ENCODE measurements at regions not wholly inside any gene's neighbourhood (a gene's known extent, or its start where the extent isn't known, plus 50 kb on each side); places are given as distances from the start of the nearest gene placed in this dataset.

DNA sequence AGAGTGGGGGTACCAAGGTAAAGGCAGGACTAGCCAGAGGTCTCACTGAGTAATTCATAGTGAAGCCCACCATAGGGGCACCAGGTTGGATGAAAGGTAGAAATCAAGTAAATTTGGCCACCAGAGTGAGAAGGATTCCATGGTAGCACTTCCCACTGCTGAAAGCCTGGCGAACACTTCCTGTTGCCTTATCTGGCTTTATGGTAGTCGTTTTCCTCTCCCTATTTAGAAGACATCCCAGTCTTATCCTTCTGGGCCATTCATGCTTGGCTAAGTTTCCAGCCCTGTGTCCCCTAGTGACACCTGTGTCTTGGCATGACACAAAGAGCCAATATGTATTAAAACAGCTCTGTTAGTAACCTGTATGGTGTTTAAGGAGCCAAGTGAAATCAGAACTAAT, 74.3 kb upstream of the SIPA1L2 start:
- Histone ChIP-seq H3K4me1 (ENCODE audit: control insufficient read depth, insufficient read depth, low read length, poor library complexity, severe bottlenecking) (no peaks in the 10 kb centered on the region), H3K4me3 (ENCODE audit: low read depth, low read length) (no peak overlapping the region), H3K9me3 (ENCODE audit: control insufficient read depth in 2 of 2, low read length in 2 of 2) (no peaks in the 10 kb centered on the region), H3K27ac (ENCODE audit: insufficient read depth, low read length, poor library complexity, severe bottlenecking) (no peak overlapping the region), H3K27me3 (ENCODE audit: control insufficient read depth, insufficient read depth, low read length) (no peaks in the 10 kb centered on the region), H3K36me3 (ENCODE audit: control insufficient read depth, insufficient read depth, low read length) (no peaks in the 10 kb centered on the region)
- Mint-ChIP-seq H3K4me1 (no peaks in the 10 kb centered on the region), H3K9me3 (no peaks in the 10 kb centered on the region), H3K27me3 (peaks cover 6% of the 10 kb centered on the region), H3K27ac (no peak overlapping the region), H3K4me3 (no peak overlapping the region), H3K36me3 (no peaks in the 10 kb centered on the region)
- DNase-seq (no peak), ATAC-seq (ENCODE audit: low read depth in 2 of 2) (no peak)

GRCh38 chr1:232704694-232705680, 75.1 kb upstream of the SIPA1L2 start:
- no peaks in the 10 kb centered on the region for H3K36me3 ChIP-seq (ENCODE audit: control insufficient read depth, insufficient read depth, low read length)

GRCh38 chr1:232705815-232706575, 76.1 kb upstream of the SIPA1L2 start:
- no peaks in the 10 kb centered on the region for H3K27me3 ChIP-seq (ENCODE audit: control insufficient read depth, insufficient read depth, low read length)
- ATAC-seq (ENCODE audit: low read depth in 2 of 2), result no peak
- H3K4me3 ChIP-seq (ENCODE audit: low read depth, low read length), result no peak overlapping the region
- H3K36me3 ChIP-seq (ENCODE audit: control insufficient read depth, insufficient read depth, low read length), result no peaks in the 10 kb centered on the region
- H3K9me3 Mint-ChIP-seq, result no peaks in the 10 kb centered on the region
- H3K27ac Mint-ChIP-seq, result no peak overlapping the region
- no peaks in the 10 kb centered on the region for H3K9me3 ChIP-seq (ENCODE audit: control insufficient read depth in 2 of 2, low read length in 2 of 2)
- no peaks in the 10 kb centered on the region for H3K36me3 Mint-ChIP-seq
- no peaks in the 10 kb centered on the region for H3K4me1 ChIP-seq (ENCODE audit: control insufficient read depth, insufficient read depth, low read length, poor library complexity, severe bottlenecking)
- no peak overlapping the region for H3K4me3 Mint-ChIP-seq
- no peaks in the 10 kb centered on the region for H3K4me1 Mint-ChIP-seq
- no peak overlapping the region for H3K27ac ChIP-seq (ENCODE audit: insufficient read depth, low read length, poor library complexity, severe bottlenecking)
- DNase-seq, result no peak
- H3K27me3 Mint-ChIP-seq, result peaks cover 8% of the 10 kb centered on the region

More at GRCh38 chr1:232704694-232705680, 75.1 kb upstream of the SIPA1L2 start:
- Mint-ChIP-seq H3K36me3 (no peaks in the 10 kb centered on the region), H3K4me3 (no peak overlapping the region), H3K27ac (no peak overlapping the region), H3K27me3 (peaks cover 8% of the 10 kb centered on the region), H3K4me1 (no peaks in the 10 kb centered on the region), H3K9me3 (no peaks in the 10 kb centered on the region)
- H3K4me1 ChIP-seq (ENCODE audit: control insufficient read depth, insufficient read depth, low read length, poor library complexity, severe bottlenecking), result no peaks in the 10 kb centered on the region
- no peak for DNase-seq
- no peak for ATAC-seq (ENCODE audit: low read depth in 2 of 2)
- H3K9me3 ChIP-seq (ENCODE audit: control insufficient read depth in 2 of 2, low read length in 2 of 2), result no peaks in the 10 kb centered on the region
- no peak overlapping the region for H3K4me3 ChIP-seq (ENCODE audit: low read depth, low read length)
- H3K27me3 ChIP-seq (ENCODE audit: control insufficient read depth, insufficient read depth, low read length), result no peaks in the 10 kb centered on the region
- H3K27ac ChIP-seq (ENCODE audit: insufficient read depth, low read length, poor library complexity, severe bottlenecking), result no peak overlapping the region

GRCh38 chr1:232707142-232707541, 77.2 kb upstream of the SIPA1L2 start:
- Histone ChIP-seq H3K27me3 (ENCODE audit: control insufficient read depth, insufficient read depth, low read length) (no peaks in the 10 kb centered on the region), H3K9me3 (ENCODE audit: control insufficient read depth in 2 of 2, low read length in 2 of 2) (no peaks in the 10 kb centered on the region), H3K4me1 (ENCODE audit: control insufficient read depth, insufficient read depth, low read length, poor library complexity, severe bottlenecking) (no peaks in the 10 kb centered on the region), H3K4me3 (ENCODE audit: low read depth, low read length) (no peak overlapping the region), H3K36me3 (ENCODE audit: control insufficient read depth, insufficient read depth, low read length) (no peaks in the 10 kb centered on the region), H3K27ac (ENCODE audit: insufficient read depth, low read length, poor library complexity, severe bottlenecking) (no peak overlapping the region)
- no peak overlapping the region for H3K4me3 Mint-ChIP-seq
- ATAC-seq (ENCODE audit: low read depth in 2 of 2), result no peak
- H3K27ac Mint-ChIP-seq, result no peak overlapping the region
- H3K36me3 Mint-ChIP-seq, result no peaks in the 10 kb centered on the region
- H3K27me3 Mint-ChIP-seq, result peaks cover 12% of the 10 kb centered on the region
- no peaks in the 10 kb centered on the region for H3K4me1 Mint-ChIP-seq
- no peak for DNase-seq
- H3K9me3 Mint-ChIP-seq, result peaks cover 0 to under 1% (median 0%) of the 10 kb centered on the region in 7 donors

DNA sequence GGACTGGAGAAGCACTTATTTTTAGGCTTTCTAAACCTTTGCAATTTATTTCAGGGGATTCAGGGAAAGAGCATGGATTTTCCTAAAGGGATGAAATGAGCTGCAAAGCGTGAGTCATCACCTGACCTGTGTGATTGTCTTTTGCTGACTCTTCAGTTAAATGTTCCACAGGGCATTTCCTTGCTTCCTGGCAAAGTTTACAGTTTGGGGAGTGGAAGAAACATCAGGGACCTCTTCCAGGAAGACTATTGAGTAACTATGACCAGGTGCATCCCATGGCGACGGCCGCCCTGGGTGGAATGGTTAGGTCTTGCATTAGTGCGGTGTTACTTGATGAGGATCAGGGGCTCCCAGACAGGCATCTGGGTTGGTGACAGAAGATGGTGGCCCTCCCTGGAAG, 79.5 kb upstream of the SIPA1L2 start:
- Histone ChIP-seq H3K27me3 (ENCODE audit: control insufficient read depth, insufficient read depth, low read length) (no peaks in the 10 kb centered on the region), H3K4me3 (ENCODE audit: low read depth, low read length) (no peak overlapping the region), H3K27ac (ENCODE audit: insufficient read depth, low read length, poor library complexity, severe bottlenecking) (no peak overlapping the region), H3K4me1 (ENCODE audit: control insufficient read depth, insufficient read depth, low read length, poor library complexity, severe bottlenecking) (no peaks in the 10 kb centered on the region), H3K9me3 (ENCODE audit: control insufficient read depth in 2 of 2, low read length in 2 of 2) (no peaks in the 10 kb centered on the region), H3K36me3 (ENCODE audit: control insufficient read depth, insufficient read depth, low read length) (no peaks in the 10 kb centered on the region)
- Mint-ChIP-seq H3K36me3 (no peaks in the 10 kb centered on the region), H3K4me3 (no peak overlapping the region), H3K27ac (no peak overlapping the region), H3K4me1 (no peaks in the 10 kb centered on the region), H3K9me3 (peaks cover 0 to 5% (median 0%) of the 10 kb centered on the region in 7 donors), H3K27me3 (peaks cover 8% of the 10 kb centered on the region)
- no peak for ATAC-seq (ENCODE audit: low read depth in 2 of 2)
- DNase-seq, result no peak

DNA sequence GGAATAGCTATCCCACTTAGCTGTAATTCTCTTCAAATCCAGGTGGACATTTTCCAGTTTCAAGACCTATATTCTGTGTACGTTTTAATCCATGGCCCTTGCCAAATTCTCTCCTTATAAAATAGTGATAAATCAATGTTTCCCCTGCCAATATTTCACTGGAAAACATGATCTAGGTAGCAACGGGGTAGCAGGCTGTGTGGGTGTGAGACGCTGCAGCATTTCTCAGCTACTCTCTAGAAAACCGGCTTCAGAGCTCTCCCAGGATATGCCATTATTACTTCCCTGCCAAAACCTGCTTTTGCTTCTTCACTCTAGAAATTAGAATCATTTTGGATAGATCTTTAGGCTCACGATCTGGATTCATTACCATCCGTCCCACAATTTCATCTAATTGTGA, 82.1 kb upstream of the SIPA1L2 start:
- Histone ChIP-seq H3K36me3 (ENCODE audit: control insufficient read depth, insufficient read depth, low read length) (no peaks in the 10 kb centered on the region), H3K4me1 (ENCODE audit: control insufficient read depth, insufficient read depth, low read length, poor library complexity, severe bottlenecking) (no peaks in the 10 kb centered on the region), H3K27me3 (ENCODE audit: control insufficient read depth, insufficient read depth, low read length) (no peaks in the 10 kb centered on the region), H3K9me3 (ENCODE audit: control insufficient read depth in 2 of 2, low read length in 2 of 2) (no peaks in the 10 kb centered on the region), H3K27ac (ENCODE audit: insufficient read depth, low read length, poor library complexity, severe bottlenecking) (no peak overlapping the region), H3K4me3 (ENCODE audit: low read depth, low read length) (no peak overlapping the region)
- ATAC-seq (ENCODE audit: low read depth in 2 of 2), result no peak
- Mint-ChIP-seq H3K27me3 (peaks cover 8% of the 10 kb centered on the region), H3K36me3 (no peaks in the 10 kb centered on the region), H3K9me3 (peaks cover 0 to 5% (median 0%) of the 10 kb centered on the region in 7 donors), H3K27ac (no peak overlapping the region), H3K4me1 (no peaks in the 10 kb centered on the region), H3K4me3 (no peak overlapping the region)
- no peak for DNase-seq

GRCh38 chr1:232713785-232714184, 83.9 kb upstream of the SIPA1L2 start:
- Mint-ChIP-seq H3K4me1 (no peaks in the 10 kb centered on the region), H3K27ac (no peak overlapping the region)

More at GRCh38 chr1:232713785-232714184, 83.9 kb upstream of the SIPA1L2 start:
- no peaks in the 10 kb centered on the region for H3K27me3 ChIP-seq (ENCODE audit: control insufficient read depth, insufficient read depth, low read length)
- DNase-seq, result no peak
- H3K4me1 ChIP-seq (ENCODE audit: control insufficient read depth, insufficient read depth, low read length, poor library complexity, severe bottlenecking), result no peaks in the 10 kb centered on the region
- Mint-ChIP-seq H3K9me3 (peaks cover 0 to 6% (median 2%) of the 10 kb centered on the region in 7 donors), H3K36me3 (no peaks in the 10 kb centered on the region), H3K27me3 (peaks cover 12% of the 10 kb centered on the region), H3K4me3 (no peak overlapping the region)
- H3K27ac ChIP-seq (ENCODE audit: insufficient read depth, low read length, poor library complexity, severe bottlenecking), result no peak overlapping the region
- H3K9me3 ChIP-seq (ENCODE audit: control insufficient read depth in 2 of 2, low read length in 2 of 2), result no peaks in the 10 kb centered on the region
- no peaks in the 10 kb centered on the region for H3K36me3 ChIP-seq (ENCODE audit: control insufficient read depth, insufficient read depth, low read length)
- no peak for ATAC-seq (ENCODE audit: low read depth in 2 of 2)
- no peak overlapping the region for H3K4me3 ChIP-seq (ENCODE audit: low read depth, low read length)

Measured in CD4-positive, CD25-positive, alpha-beta regulatory T cell (primary cell).